GM18909 (cell line): ENCODE measurements at regions not wholly inside any gene's neighbourhood (a gene's known extent, or its start where the extent isn't known, plus 50 kb on each side); places are given as distances from the start of the nearest gene placed in this dataset.
"Not testable (repeated sequence)": the region's sequence is repeated elsewhere in the genome, so short reads cannot be mapped to it uniquely, and the experiment has no call there.

Experiments
- ATAC-seq: cut with Tn5 transposase; IDR thresholded peaks from one replicate; pipeline ENCODE4 v1.9.1; 2021; ENCODE audit warnings: mild to moderate bottlenecking; ENCODE audit not compliant: unreplicated experiment, poor library complexity

DNA sequence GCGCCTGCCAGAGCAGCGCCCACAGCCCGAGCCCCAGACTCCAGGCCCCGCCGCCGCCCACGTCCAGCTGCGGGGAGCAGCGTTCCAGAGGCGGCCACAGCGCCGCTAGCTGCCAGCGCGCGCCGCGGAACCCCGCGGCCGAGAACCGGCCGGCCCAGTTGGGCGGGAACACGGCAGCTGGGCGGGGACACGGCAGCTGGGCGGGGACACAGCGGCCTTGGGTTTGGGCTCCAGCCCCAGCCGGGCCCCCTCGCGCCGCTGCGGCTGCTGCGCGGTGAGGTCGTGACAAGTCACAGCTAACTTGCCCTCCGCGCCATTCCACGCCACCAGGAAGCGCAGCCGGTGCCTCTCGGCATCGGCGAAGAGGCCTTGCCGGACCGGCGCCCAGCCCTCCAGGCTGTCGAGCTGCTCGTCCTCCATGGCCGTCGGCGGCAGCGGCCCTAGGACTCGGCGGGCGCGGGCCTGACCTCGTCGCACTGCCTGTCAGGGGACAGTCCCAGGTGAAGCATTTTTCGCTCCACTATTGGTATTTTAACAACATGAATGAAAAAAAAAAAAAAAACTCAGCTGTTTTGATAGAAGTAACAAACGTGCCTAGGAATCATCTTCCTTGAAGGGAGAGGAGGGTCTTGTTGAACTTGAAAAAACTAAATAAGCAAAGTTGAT is 56.6 kb upstream of the GOLGA8N start:
- peak; percentile 92 for ATAC-seq

DNA sequence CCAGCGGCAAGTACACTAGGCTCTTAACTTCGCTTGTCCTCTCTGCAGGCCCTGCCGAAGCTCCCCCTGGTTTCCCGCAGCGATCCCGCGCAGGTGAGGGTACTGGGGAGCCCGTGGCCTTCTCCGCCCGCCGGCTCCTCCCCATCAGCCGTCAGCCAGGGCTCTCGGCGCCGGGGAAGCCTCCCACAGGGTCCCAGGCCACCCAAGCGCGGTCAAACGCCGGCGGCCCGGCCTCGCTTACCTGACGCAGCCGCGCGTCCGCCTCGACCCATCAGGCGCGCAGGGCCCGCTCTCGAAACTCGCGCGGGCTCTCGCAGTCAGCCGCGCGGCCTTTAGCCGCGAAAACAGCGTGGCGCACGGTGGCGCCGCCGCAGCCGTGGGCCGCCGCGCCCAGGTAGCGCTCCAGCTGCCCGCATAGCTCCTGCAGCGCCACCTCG is 57.2 kb upstream of the GOLGA8N start:
- peak; percentile 45 for ATAC-seq

DNA sequence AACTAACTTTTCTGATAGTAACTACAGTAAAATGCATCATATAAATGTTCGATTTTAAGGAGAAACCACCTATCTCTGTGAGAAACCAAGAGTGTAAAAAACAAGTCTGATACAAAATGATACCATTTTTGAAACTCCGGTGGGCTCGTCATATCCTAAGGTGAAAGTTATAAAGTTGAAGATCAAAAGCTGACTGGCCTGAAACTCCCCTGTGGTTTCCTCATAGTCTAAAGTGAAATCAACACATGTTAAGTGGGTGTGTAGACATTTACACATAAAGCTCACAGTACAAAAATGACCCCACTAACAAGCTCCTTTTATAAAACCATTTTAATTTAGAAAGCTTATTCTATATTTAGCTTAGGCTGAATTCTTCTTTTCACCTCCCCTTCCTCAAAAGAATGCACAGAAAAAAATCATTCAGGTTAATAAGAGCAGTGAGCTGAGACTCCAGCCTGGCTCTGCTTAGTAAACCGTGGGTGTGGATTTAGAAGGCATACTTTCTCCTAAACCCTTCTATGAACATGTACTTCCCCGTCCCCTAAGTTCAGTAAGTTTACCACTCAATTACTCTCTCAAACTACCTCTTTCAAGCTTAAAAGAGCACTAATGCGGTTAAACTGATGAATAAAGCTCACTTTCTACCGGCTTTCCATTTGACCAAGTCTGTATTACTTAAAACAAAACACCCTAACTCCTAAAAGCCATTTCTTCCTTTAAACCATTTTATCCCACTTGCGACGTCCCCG is 57.9 kb upstream of the GOLGA8N start:
- peak; percentile 40 for ATAC-seq

DNA sequence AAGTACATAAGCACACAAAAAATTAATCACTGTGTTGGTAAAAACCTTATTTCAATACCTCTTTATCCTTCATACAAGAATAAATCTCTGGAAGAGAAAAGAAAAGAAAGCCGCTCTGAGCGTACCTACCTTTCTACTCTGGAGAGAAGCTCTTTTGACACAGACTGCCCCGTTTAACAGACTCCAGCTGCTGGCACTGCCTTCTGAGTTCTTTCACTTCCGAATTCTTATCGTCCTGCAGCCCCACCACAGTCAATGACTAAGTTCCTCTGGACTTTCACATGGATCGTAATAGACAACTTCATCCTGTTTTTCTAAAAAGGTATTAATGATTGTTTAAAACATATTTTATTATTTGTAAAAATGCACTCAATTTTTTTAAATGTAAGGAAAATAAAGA is 67.5 kb upstream of the GOLGA8O start:
- ATAC-seq = not testable (repeated sequence)

DNA sequence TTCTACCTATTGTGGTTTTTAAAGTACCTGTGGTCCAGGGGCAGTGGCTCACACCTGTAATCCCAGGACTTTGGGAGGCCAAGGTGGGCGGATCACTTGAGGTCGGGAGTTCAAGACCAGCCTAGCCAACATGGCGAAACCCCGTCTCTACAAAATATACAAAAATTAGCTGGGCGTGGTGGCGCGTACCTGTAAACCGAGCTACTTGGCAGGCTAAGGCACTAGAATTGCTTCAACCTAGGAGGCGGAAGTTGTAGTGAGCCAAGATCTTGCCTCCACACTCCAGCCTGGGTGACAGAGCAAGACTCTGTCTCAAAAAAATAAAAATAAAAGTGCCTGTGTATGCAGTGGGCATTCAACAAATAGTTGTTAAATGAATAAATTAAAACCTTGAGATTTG is 67.0 kb upstream of the GOLGA8O start:
- not testable (repeated sequence) for ATAC-seq

DNA sequence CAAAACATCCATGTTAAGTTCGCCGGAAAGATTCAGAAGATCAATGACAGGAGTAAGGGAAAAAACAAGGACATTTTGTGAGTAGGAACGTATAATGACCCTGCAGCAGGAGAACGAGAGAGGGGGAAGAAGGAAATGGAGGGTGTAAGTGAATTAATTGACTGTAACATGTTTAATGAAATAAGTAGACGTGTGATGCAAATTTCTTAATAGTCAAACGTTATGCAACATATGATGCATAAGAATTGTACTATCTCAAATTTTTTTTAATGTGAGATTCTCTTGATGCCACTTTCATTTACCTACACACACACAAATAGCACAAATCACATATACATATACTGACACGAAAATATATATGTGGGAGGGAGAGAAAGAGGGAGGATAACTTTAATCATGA is 63.5 kb upstream of the GOLGA8O start:
- ATAC-seq = not testable (repeated sequence)

DNA sequence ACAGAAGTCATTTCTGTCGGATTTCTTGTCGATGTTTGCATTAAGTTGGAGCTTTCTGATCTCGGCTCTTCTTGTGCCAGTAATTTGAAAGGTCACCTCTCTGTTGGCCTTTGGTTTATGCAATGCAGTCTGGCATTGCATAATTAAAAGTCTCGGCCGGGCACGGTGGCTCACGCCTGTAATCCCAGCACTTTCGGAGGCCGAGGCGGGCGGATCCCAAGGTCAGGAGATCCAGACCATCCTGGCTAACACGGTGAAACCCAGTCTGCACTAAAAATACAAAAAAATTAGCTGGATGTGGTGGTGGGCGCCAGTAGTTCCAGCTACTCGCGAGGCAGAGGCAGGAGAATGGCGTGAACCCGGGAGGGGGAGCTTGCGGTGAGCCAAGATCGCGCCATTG is 62.6 kb upstream of the GOLGA8O start:
- ATAC-seq = not testable (repeated sequence)

DNA sequence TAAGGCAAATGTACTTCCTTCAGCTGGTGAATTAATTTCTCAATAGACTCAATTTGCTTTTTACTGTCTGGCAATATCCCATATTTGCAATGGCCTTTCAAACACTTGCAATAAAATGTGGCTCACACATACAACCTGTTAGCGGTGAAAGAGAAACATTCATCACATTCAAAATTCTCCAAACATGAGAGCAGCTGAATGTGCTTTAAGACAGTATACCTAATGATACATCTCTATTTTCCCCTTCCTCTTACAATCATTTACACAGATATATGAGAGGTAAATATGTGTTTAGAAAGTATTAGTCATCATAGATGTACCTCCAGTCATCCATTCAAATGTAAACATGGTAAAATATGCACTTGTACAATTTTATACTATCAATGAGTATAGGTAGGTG is 61.5 kb upstream of the GOLGA8O start:
- not testable (repeated sequence) for ATAC-seq

DNA sequence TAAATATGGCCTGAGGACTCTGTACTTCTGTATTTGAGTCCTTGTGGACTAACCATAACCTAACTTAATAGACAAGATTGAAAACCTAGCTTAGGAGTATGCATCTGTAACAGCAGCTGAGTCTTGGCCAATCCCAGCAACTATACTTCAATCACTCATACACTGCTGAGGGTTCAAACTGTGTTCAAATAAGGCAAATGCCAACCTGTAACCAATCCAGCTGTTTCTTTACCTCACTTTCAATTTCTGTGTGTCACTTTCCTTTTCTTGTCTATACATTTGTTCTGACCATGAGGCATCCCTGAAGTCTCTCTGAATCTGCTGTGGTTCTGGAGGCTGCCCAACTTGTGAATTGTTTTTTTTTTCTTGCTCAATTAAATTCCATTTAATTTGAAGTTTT is 57.9 kb upstream of the GOLGA8O start:
- ATAC-seq = not testable (repeated sequence)

DNA sequence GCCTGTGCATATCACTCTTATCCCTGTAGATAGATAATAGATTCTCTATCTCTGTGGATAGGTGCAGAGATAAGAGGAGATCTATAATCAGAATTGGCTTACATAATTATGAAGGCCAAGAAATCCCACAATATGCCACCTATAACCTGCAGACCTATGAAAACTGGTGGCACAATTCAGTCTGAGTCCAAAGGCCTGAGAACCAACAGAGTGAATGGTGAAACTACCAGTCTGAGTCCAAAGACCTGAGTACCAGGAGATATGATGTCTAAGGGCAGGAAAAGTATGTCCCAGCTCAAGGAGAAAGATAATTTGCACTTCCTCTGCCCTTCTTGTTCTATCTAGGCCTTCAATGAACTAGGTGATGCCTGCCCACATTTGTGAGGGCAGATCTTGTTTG is 54.6 kb upstream of the GOLGA8O start:
- not testable (repeated sequence) for ATAC-seq

DNA sequence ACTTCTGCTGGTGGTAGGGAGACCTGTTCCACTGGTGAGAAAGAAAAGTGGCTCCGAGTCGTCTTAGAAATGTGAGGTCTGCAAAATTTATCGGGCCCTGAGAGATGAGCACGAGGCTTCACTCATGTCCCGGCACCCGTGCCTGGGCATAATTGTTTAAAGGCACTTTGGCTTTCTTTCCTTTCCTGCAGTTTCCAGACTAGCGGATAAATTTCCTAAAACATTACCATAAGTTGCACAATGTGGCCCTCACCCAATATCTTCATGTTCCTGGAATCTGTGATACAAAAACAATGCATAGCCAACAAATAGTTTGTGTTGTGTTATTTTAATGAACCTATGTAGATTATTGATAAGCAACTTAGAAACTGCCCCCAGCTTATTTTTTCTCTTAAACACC is 52.6 kb upstream of the GOLGA8O start:
- ATAC-seq = not testable (repeated sequence)

DNA sequence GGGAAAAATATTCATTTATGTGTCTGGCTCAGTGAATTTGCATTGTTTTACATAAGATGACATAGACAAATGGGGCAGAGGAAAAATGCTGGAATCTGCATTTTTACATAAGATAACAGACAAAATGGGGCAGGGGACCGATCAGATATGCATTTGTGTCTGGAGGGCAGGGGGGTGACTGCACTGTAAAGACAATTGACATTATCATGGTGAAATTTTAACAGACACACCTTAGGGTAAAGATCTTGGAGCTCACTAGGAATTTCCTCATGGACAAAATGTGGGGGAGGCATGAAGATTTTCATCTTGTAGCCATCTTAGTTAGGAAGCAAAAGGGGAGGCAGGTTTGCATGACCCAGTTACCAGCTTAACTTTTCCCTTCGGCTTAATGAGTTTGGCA is 51.4 kb upstream of the GOLGA8O start:
- ATAC-seq = not testable (repeated sequence)

DNA sequence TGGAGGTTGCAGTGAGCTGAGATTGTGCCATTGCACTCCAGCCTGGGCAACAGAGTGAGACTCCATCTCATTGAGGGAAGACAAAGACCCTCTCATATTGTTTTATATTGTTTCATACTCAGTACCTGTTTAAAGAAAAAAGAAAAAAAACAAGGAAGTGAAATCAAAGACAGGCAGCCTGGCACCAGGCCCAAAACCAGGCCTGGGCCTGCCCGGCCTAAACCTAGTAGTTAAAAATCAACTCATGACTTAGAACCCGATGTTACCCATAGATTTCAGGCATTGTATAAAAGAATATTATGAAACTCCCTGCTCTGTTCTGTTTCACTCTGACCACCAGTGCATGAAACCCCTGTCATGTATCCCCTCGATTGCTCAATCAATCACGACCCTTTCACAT is 50.2 kb upstream of the GOLGA8O start:
- not testable (repeated sequence) for ATAC-seq
